Heart left ventricle (tissue), 16 donors: ENCODE measurements at regions not wholly inside any gene's neighbourhood (a gene's known extent, or its start where the extent isn't known, plus 50 kb on each side); places are given as distances from the start of the nearest gene placed in this dataset.
A peak's percentile ranks its signal among the peaks of the same experiment; 100 is the strongest.

Experiments
- ATAC-seq, 4 donors: fragments of 200-7000 bp; cut with Tn5 transposase; one replicate each; pipeline ENCODE4 v1.9.1; 2020 to 2022; ENCODE audit warnings: moderate library complexity in 4 of 4, mild to moderate bottlenecking in 3 of 4, moderate number of reproducible peaks in 1 of 4
- DNase-seq, 5 donors: peaks; one replicate each; pipeline ENCODE4 v3.0.0-alpha.2; 2020
- H3K27ac ChIP-seq, 12 donors: fragments of 200-600 bp; sonication (generic) in 4 of 12; one replicate each; pipeline versions ENCODE4 v1.5.0 to v1.8.0; 2016 to 2022; ENCODE audit warnings: mild to moderate bottlenecking in 2 of 12
- H3K27me3 ChIP-seq, 9 donors: fragments of 200-600 bp; sonication (generic) in 2 of 9; one replicate each; pipeline versions ENCODE4 v1.5.1 to v1.8.0; 2016 to 2022; ENCODE audit warnings: mild to moderate bottlenecking in 3 of 9
- H3K36me3 ChIP-seq, 9 donors: fragments of 200-600 bp; sonication (generic) in 2 of 9; one replicate each; pipeline versions ENCODE4 v1.5.0 to v1.8.0; 2018 to 2022; ENCODE audit warnings: mild to moderate bottlenecking in 2 of 9
- H3K4me1 ChIP-seq, 12 donors: fragments of 200-600 bp; sonication (generic) in 4 of 12; one replicate each; pipeline versions ENCODE4 v1.5.0 to v1.8.0; 2016 to 2022; ENCODE audit warnings: mild to moderate bottlenecking in 3 of 12
- H3K4me3 ChIP-seq, 12 donors: fragments of 200-600 bp; sonication (generic) in 4 of 12; one replicate each; pipeline versions ENCODE4 v1.5.0 to v1.8.0; 2017 to 2022; ENCODE audit warnings: mild to moderate bottlenecking in 9 of 12, moderate library complexity in 4 of 12
- H3K9me3 ChIP-seq, 12 donors: fragments of 200-600 bp; sonication (generic) in 4 of 12; one replicate each; pipeline versions ENCODE4 v1.5.0 to v1.8.0; 2016 to 2022; ENCODE audit warnings: mild to moderate bottlenecking in 1 of 12
- CTCF ChIP-seq, 12 donors: fragments of 200-600 bp; sonication (generic) in 4 of 12; IDR thresholded peaks; one replicate each; pipeline versions ENCODE4 v1.5.0 to v1.8.0; 2018 to 2022; ENCODE audit warnings: antibody characterized with exemption in 12 of 12, mild to moderate bottlenecking in 5 of 12
- POLR2A ChIP-seq, 2 donors: fragments of 450-650 bp; IDR thresholded peaks; one replicate each; pipeline ENCODE4 v1.6.1; 2017; ENCODE audit warnings: antibody characterized with exemption in 2 of 2, mild to moderate bottlenecking in 2 of 2, moderate library complexity in 2 of 2
- WGBS, 4 donors: extraction: QIAGEN DNeasy Blood & Tissue Kit in 2 of 4; methylation state at CpG; one replicate each; pipeline versions ENCODE4 v1.1.5 to v1.1.7; 2013 to 2018; 5-methylcytosine and 5-hydroxymethylcytosine counted together
- intact Hi-C, 10 donors: fragments of 100-400 bp; cut with DNase I; formaldehyde crosslinking; loops; one replicate each; pipeline versions ENCODE4 v1.11.1 to v1.14.2; 2022
- donor health status: ischemic (EF 13 %, LVEDD 7.1; RV severe dilation, severe dysfunction).
- donor health status: healthy with polysubstance abuse.
- donor health status: DM: no; HTN: yes; CAD: no.
- donor health status: DM: no; HTN: no; CAD: no.
- donor health status: ischemic (EF 25% LVEDD 6.9; RV normal size, moderate dysfunction).
- donor health status: ischemic (EF 25% LVEDD 5.7; RV mildly dilated, moderate dysfunction).
- donor health status: healthy.
- donor health status: DM: yes; HTN: yes; CAD: no.
- donor health status: ischemic (EF 35%, LVEDD 5.7; RV mildly dilated, moderate dysfunction).
- donor health status: nonischemic (EF 11% LVEDD 7.7; RV severe dilation, severe dysfunction).
- donor health status: DM: yes; HTN: yes; CAD: no.
- donor health status: PGD.
- donor health status: ischemic (EF 29% LVEDD 5.4; RV normal size, mild dysfunction).
- donor health status: nonischemic (EF 23%, LVEDD 6.1; RV moderate dilation, normal function).

DNA sequence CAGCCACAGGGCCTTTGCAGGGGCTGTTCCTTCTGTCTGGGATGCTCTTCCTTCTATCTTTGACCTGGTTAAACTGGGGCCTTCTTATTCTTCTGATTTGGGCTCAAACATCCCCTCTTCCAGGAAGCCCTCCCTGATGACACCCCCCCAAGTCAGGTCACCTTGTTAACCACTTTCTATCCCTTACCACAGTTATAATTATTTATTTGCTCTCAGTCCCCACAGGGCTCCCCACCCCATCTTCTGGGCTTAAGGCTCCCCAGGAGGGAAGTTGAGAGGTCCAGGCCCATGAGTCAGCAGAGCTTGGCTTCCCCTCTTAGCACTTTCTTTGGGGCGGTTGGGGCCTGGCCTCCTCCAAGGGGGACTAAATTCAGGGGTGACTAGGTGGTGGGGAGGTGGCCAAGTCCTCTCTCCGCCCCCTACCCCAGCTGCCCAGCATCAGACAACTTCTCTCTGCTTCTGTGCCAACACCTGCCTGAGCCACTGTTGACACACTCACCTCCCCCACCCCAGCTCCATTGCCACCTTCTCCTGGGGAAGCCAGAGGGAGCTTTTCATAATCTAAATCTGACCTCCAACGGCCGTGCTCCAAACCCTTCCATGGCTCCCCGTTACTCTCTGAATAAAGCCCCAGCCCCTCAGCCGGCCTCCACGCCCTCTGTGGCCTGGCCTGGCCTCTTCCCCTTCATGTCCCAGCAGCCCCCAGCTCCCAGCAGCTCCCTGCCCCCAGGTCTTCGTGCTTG lies 70.0 kb downstream of the CEBPB start:
- intact Hi-C loops, result no loop called here
- peak overlapping the region in 5 of 12 donors; percentile 0 to 92 (median 17) for H3K27ac ChIP-seq
- H3K9me3 ChIP-seq, result no peaks in the 10 kb centered on the region
- H3K27me3 ChIP-seq, result no peaks in the 10 kb centered on the region
- 80 to 92% (median 88%) methylated on average over 8 of the region's 8 CpGs for WGBS, 4 donors
- peaks cover 0 to 43% (median 0%) of the 10 kb centered on the region in 12 donors for H3K4me1 ChIP-seq
- H3K36me3 ChIP-seq, result no peaks in the 10 kb centered on the region
- ATAC-seq (peak in 3 of 4 donors; percentile 10 to 65 (median 64)), DNase-seq (peak in 1 of 5 donors; percentile 17)
- TF ChIP-seq CTCF (IDR thresholded peaks at IDR 0.05) (no peak), POLR2A (IDR thresholded peaks at IDR 0.05) (no peak)
- H3K4me3 ChIP-seq, result no peak overlapping the region

DNA sequence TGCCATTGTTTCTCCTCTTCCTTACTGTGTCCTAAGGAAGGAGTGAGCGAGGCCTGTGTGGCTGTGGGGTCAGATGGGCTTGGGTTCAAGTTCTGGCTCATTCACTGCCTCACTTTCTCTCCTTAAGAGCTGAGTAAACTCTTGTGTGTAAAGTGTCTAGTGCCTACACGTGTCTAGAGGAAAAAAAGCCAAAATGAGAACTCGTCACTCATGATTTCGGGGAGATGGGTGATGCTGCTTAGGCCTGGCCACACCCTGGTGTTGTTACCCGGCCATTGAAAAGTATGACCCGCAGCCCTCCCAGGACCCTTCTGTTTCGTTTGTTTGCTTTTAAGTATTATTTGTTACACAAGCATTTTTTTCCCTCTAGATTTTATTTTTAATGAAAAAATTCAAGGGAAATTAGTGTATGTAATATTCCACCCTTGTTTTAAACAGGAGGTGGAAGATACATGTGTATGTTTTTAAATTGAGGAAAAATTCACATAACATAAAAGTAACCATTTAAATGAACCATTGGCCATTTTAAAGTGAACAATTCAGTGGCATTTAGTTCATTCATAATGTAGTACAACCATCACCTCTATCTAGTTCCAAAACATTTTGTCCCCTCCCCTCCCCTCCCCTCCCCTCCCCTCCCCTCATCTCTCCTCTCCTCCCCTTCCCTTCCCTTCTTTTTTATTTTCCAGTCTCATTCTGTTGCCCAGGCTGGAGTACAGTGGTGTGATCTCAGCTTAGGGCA lies 71.0 kb downstream of the CEBPB start:
- H3K9me3 ChIP-seq, result no peaks in the 10 kb centered on the region
- ATAC-seq, result no peak

DNA sequence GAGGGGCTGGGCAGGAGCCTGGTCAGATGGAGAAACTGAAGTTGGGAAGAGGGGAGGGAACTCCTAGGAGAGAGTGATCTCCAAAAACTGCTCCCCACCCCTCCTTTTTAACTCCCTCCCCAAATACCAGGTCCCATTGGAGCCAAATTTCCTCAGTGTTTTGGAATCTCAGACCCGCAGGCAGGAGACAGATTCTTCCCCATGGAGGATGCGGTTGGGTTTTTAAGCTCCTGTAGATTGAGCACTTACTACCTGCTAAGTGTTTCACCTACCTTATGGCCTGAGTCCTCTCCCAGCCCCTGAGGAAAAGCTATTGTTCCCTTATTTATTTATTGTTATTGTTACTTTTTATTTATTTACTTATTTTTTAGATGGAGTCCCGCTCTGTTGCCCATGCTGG lies 73.2 kb downstream of the CEBPB start:
- Histone ChIP-seq H3K36me3 (no peaks in the 10 kb centered on the region), H3K4me3 (no peak overlapping the region), H3K27ac (no peak overlapping the region), H3K4me1 (peaks cover 0 to 69% (median 6%) of the 10 kb centered on the region in 12 donors), H3K27me3 (no peaks in the 10 kb centered on the region), H3K9me3 (no peaks in the 10 kb centered on the region)
- ATAC-seq (no peak), DNase-seq (no peak)
- intact Hi-C loops, result no loop called here
- 94 to 96% (median 95%) methylated on average over 3 of the region's 3 CpGs for WGBS, 4 donors
- no peak for TF ChIP-seq CTCF (IDR thresholded peaks at IDR 0.05)
- TF ChIP-seq POLR2A (IDR thresholded peaks at IDR 0.05), result no peak

More for the DNA sequence above, 71.0 kb downstream of the CEBPB start:
- TF ChIP-seq POLR2A (IDR thresholded peaks at IDR 0.05), result no peak
- no peak for TF ChIP-seq CTCF (IDR thresholded peaks at IDR 0.05)
- Histone ChIP-seq H3K27me3 (no peaks in the 10 kb centered on the region), H3K27ac (peak overlapping the region in 1 of 12 donors; percentile 92), H3K36me3 (no peaks in the 10 kb centered on the region), H3K4me3 (no peak overlapping the region), H3K4me1 (peaks cover 0 to 51% (median 0%) of the 10 kb centered on the region in 12 donors)
- DNase-seq, result peak in 1 of 5 donors; percentile 2
- WGBS, 4 donors, result 87 to 94% (median 89%) methylated on average over 7 of the region's 7 CpGs
- intact Hi-C loops, result no loop called here

- Histone ChIP-seq H3K9me3 (no peaks in the 10 kb centered on the region), H3K36me3 (no peaks in the 10 kb centered on the region), H3K4me3 (no peak overlapping the region), H3K4me1 (peaks cover 0 to 69% (median 6%) of the 10 kb centered on the region in 12 donors), H3K27ac (no peak overlapping the region), H3K27me3 (no peaks in the 10 kb centered on the region)
- ATAC-seq, result no peak
- peak in 1 of 5 donors; percentile 8 for DNase-seq
- 90 to 96% (median 96%) methylated on average over 11 to 13 of the region's 13 CpGs for WGBS, 4 donors
- TF ChIP-seq CTCF (IDR thresholded peaks at IDR 0.05) (no peak), POLR2A (IDR thresholded peaks at IDR 0.05) (no peak)
- intact Hi-C loops, result no loop called here
These were observed 74.0 kb downstream of the CEBPB start for GRCh38 chr20:50264534-50265145.
